PC-9 (cell line): ENCODE measurements at regions not wholly inside any gene's neighbourhood (a gene's known extent, or its start where the extent isn't known, plus 50 kb on each side); places are given as distances from the start of the nearest gene placed in this dataset.

Experiments used
- CTCF ChIP-seq: fragments of 200-600 bp; sonication (generic); conservative IDR thresholded peaks from 2 replicates; pipeline ENCODE4 v1.6.1; 2017; ENCODE audit warnings: mixed run types, antibody characterized with exemption, mild to moderate bottlenecking, moderate library complexity
- EZH2 ChIP-seq: fragments of 200-600 bp; sonication (generic); IDR thresholded peaks from 2 replicates; pipeline ENCODE4 v1.8.0; 2017; ENCODE audit warnings: antibody characterized with exemption, low read depth

GRCh38 chr1:79430437-79430836 lies 423.9 kb upstream of the ADGRL4 start:
- no peak for TF ChIP-seq CTCF
- TF ChIP-seq EZH2, result no peak
